Osteoblast (primary cell): ENCODE measurements at regions not wholly inside any gene's neighbourhood (a gene's known extent, or its start where the extent isn't known, plus 50 kb on each side); places are given as distances from the start of the nearest gene placed in this dataset.

Experiments
- DNase-seq: peaks from one replicate; pipeline ENCODE4 v3.0.0; 2011; ENCODE audit warnings: low spot score, mixed read lengths; ENCODE audit not compliant: insufficient read length; ENCODE audit errors: missing footprints
- H2AFZ ChIP-seq: 2 replicates; pipeline ENCODE4 v1.6.0; 2011; ENCODE audit warnings: mild to moderate bottlenecking, low read length
- H3K27ac ChIP-seq: 2 replicates; pipeline ENCODE4 v1.5.1; 2011; ENCODE audit warnings: mild to moderate bottlenecking, low read depth, low read length, moderate library complexity
- H3K27me3 ChIP-seq: 2 replicates; pipeline ENCODE4 v1.6.0; 2012; ENCODE audit warnings: mild to moderate bottlenecking, control low read depth, inconsistent platforms, low read length, moderate library complexity; ENCODE audit not compliant: insufficient read depth
- H3K36me3 ChIP-seq: 2 replicates; pipeline ENCODE4 v1.5.1; 2011; ENCODE audit warnings: mild to moderate bottlenecking, low read length, control low read depth, moderate library complexity; ENCODE audit not compliant: insufficient read depth
- H3K4me1 ChIP-seq: 2 replicates; pipeline ENCODE4 v1.5.1; 2011; ENCODE audit warnings: mild to moderate bottlenecking, low read length, control low read depth, moderate library complexity; ENCODE audit not compliant: insufficient read depth
- H3K4me2 ChIP-seq: 2 replicates; pipeline ENCODE4 v1.6.0; 2011; ENCODE audit warnings: mild to moderate bottlenecking, low read length; ENCODE audit not compliant: insufficient read depth
- H3K4me3 ChIP-seq: fragments of 200-600 bp; sonication (generic); 3 replicates; pipeline ENCODE4 v1.5.1; 2012; ENCODE audit warnings: mild to moderate bottlenecking, low read length, inconsistent platforms; ENCODE audit not compliant: insufficient read depth
- H3K79me2 ChIP-seq: 2 replicates; pipeline ENCODE4 v1.6.0; 2012; ENCODE audit warnings: mild to moderate bottlenecking, low read length, control low read depth, inconsistent platforms; ENCODE audit not compliant: insufficient read depth
- H3K9me3 ChIP-seq: 2 replicates; pipeline ENCODE4 v1.5.1; 2011; ENCODE audit warnings: low read depth, low read length, control low read depth
- H4K20me1 ChIP-seq: 2 replicates; pipeline ENCODE4 v1.6.0; 2012; ENCODE audit warnings: mild to moderate bottlenecking, low read length, control low read depth; ENCODE audit not compliant: insufficient read depth
- CTCF ChIP-seq: IDR thresholded peaks from 2 replicates; pipeline ENCODE4 v1.5.1; 2011; ENCODE audit warnings: mild to moderate bottlenecking, low read depth, low read length, moderate library complexity; ENCODE audit errors: extremely low read depth

- H2AFZ ChIP-seq, result no peak overlapping the region
- H3K36me3 ChIP-seq, result no peaks in the 10 kb centered on the region
- H3K4me1 ChIP-seq, result peaks cover 4% of the 10 kb centered on the region
- no peaks in the 10 kb centered on the region for H3K79me2 ChIP-seq
- H3K27ac ChIP-seq, result no peak overlapping the region
- TF ChIP-seq CTCF, result no peak
- peak; percentile 35 for DNase-seq
- no peaks in the 10 kb centered on the region for H3K27me3 ChIP-seq
- H4K20me1 ChIP-seq, result no peaks in the 10 kb centered on the region
- H3K4me2 ChIP-seq, result no peak overlapping the region
- no peaks in the 10 kb centered on the region for H3K9me3 ChIP-seq
- no peak overlapping the region for H3K4me3 ChIP-seq
Measured at GRCh38 chr20:58565461-58566175, 50.4 kb upstream of the APCDD1L start.
